ENCODE measurements at regions not wholly inside any gene's neighbourhood (a gene's known extent, or its start where the extent isn't known, plus 50 kb on each side); places are given as distances from the start of the nearest gene placed in this dataset.

DNA sequence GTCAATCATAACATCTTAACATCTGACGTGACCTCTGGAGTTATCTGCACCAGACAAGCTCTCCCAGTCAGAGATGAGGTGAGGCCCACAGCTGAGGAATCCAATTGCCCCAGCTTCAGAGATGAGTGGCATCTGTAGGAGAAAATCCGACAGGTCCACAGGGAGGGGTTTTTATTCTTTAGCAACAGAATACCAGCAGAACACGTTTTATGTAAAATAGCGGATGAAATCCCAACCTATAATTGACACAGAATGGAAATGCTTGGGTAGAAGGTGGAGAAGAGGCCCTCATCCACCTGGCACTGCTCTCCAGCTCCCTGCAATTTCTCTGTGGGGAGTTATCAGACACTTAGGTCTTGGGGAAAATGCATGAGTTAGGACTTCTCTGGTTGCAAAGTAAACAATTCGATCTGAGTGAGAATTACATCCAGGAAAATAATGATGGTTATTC, 144.2 kb upstream of the NRP1 start:
- no peak for TF ChIP-seq EP300 (IDR thresholded peaks at IDR 0.05; ENCODE audit: low read depth)
- no peak for TF ChIP-seq CTCF (IDR thresholded peaks at IDR 0.05)
